Epithelial cell of esophagus (primary cell): ENCODE measurements at regions not wholly inside any gene's neighbourhood (a gene's known extent, or its start where the extent isn't known, plus 50 kb on each side); places are given as distances from the start of the nearest gene placed in this dataset.
"Not testable (repeated sequence)": the region's sequence is repeated elsewhere in the genome, so short reads cannot be mapped to it uniquely, and the experiment has no call there.

Source experiments
- DNase-seq: peaks from one replicate; pipeline ENCODE4 v3.0.0; 2010; ENCODE audit warnings: low read depth
- H3K4me3 ChIP-seq: 2 replicates; pipeline ENCODE4 v1.5.1; 2011; ENCODE audit warnings: mild to moderate bottlenecking, low read length, control low read depth
- TF ChIP-seq, protein P1 (sequence below): IDR thresholded peaks from 2 replicates; pipeline ENCODE4 v1.5.1; 2011; ENCODE audit warnings: low read depth, mild to moderate bottlenecking, low read length, control low read depth, inconsistent platforms; ENCODE audit not compliant: insufficient read depth; ENCODE audit errors: missing control alignments

GRCh38 chr6:121540210-121540609 is 104.8 kb downstream of the GJA1 start:
- DNase-seq = no peak
- no peak overlapping the region for H3K4me3 ChIP-seq
- TF ChIP-seq, protein P1, sequence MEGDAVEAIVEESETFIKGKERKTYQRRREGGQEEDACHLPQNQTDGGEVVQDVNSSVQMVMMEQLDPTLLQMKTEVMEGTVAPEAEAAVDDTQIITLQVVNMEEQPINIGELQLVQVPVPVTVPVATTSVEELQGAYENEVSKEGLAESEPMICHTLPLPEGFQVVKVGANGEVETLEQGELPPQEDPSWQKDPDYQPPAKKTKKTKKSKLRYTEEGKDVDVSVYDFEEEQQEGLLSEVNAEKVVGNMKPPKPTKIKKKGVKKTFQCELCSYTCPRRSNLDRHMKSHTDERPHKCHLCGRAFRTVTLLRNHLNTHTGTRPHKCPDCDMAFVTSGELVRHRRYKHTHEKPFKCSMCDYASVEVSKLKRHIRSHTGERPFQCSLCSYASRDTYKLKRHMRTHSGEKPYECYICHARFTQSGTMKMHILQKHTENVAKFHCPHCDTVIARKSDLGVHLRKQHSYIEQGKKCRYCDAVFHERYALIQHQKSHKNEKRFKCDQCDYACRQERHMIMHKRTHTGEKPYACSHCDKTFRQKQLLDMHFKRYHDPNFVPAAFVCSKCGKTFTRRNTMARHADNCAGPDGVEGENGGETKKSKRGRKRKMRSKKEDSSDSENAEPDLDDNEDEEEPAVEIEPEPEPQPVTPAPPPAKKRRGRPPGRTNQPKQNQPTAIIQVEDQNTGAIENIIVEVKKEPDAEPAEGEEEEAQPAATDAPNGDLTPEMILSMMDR = no peak

- TF ChIP-seq, protein P1 = no peak
- DNase-seq = peak; percentile 30
- H3K4me3 ChIP-seq = no peak overlapping the region
Observed at GRCh38 chr6:121544691-121545090, 109.2 kb downstream of the GJA1 start.

DNA sequence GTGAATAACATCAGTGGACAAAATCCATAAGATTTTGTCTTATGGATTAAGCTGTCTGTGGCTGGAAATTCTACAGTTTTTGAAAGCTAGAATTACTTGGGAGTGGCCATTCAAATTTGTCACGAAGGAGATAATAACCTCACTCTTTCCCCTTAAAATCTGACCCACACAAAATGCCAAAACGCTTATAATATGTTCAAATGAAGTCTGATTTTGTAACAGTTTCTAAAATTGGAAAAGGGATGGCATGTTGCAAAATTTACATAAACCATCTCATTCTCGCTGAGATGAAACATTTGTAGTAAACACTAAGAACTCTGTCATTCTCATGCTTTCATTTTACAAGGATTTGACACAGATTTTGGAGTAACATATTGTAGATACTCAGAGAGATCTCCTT is 112.7 kb downstream of the GJA1 start:
- no peak for DNase-seq
- H3K4me3 ChIP-seq = no peak overlapping the region
- TF ChIP-seq, protein P1 = no peak

GRCh38 chr6:121549736-121550135 is 114.3 kb downstream of the GJA1 start:
- TF ChIP-seq, protein P1 = no peak

GRCh38 chr6:121550491-121551010 is 115.1 kb downstream of the GJA1 start:
- H3K4me3 ChIP-seq = no peak overlapping the region
- DNase-seq = no peak
- TF ChIP-seq, protein P1 = no peak

More at GRCh38 chr6:121549736-121550135, 114.3 kb downstream of the GJA1 start:
- DNase-seq = peak; percentile 96
- no peak overlapping the region for H3K4me3 ChIP-seq

GRCh38 chr6:121555201-121555600 is 119.8 kb downstream of the GJA1 start:
- no peak overlapping the region for H3K4me3 ChIP-seq
- TF ChIP-seq, protein P1 = no peak

DNA sequence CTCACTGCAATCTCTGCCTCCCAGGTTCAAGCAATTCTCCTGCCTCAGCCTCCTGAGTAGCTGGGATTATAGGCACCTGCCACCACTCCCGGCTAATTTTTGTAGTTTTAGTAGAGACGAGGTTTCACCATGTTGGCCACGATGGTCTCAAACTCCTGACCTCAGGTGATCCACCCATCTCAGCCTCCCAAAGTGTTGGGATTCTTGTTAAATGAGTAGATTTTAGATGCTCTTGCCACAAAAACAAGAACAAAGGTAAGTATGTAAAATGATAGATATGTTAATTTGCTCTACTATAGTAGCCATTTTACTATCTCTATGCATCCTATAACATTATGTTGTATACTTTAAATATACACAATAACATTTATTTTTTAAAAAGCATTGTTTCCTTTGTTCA is 120.7 kb downstream of the GJA1 start:
- H3K4me3 ChIP-seq, DNase-seq: not testable (repeated sequence)

More at GRCh38 chr6:121555201-121555600, 119.8 kb downstream of the GJA1 start:
- DNase-seq = no peak
